ENCODE measurements at regions not wholly inside any gene's neighbourhood (a gene's known extent, or its start where the extent isn't known, plus 50 kb on each side); places are given as distances from the start of the nearest gene placed in this dataset.

DNA sequence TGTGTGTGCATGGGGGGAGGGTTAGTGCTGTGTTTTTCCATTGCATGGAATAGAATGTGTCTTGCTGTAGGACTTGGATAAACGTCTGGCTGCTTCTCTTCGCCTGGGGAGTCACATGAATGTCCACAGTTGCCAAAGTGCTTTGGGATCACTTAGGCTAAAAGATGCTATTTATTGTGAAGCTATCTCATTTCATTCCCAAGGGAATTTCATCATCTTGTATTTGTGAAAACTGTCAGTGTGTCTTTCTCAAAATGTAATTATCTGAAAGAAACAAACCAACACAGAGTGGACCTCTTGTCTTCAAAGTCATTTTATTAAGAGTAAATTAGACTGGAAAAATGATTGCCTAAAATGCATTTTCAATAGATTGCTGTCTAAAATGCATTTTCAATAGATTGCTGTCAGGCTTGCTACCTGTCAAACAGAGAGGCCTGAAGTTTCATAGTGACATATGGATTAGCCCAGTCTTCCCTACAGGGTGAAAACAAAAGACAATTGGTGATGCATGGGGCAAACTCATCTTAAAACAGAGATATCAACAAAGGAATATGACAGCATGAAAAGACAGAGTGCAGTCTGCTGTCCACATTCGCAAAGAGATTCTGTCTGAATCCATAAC is 117.1 kb upstream of the GOLIM4 start:
- DNase-seq, result peak; percentile 22 to 41

- no peak for DNase-seq
These were observed 109.7 kb upstream of the GOLIM4 start for GRCh38 chr3:168205451-168205850.

DNA sequence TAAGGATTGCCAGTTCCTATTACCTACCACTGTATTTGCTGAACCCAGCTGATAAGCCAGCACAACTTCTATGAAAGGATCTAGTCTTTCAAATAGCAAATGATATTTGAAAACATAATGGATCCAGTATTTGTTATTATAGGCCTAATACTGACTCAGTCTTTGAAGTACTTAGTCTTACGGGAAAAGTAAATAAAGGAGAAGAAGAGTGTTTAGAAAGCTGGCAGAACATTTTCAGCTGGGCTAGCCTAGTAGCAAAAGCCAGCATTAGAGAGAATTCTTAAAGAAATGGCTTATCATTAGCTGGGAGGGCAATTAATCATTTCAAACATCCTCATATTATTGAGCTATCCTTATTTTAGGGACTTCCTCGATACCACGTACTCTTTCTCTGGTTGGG is 101.4 kb upstream of the GOLIM4 start:
- DNase-seq, result no peak

DNA sequence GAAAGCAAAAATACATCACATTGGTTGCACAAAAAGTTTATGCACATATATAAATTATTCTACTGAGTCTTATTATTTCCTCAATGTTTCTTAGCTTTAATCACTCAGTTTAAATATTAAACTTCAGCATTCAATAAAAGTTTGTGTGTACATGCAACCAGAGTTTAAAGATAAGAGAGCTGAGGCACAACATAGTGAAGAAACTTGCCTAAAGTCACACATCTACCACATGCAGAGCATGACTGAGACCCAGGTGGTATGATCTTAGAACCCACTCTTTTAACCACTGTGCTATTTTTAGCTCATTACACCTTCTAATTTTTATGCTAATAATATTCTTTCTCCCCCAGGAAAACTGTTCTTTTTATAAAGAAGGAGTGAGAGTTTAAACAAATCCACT is 96.1 kb upstream of the GOLIM4 start:
- no peak for DNase-seq

- no peak for DNase-seq
These were observed 91.5 kb upstream of the GOLIM4 start for GRCh38 chr3:168187233-168187632.

GRCh38 chr3:168186293-168186983 is 90.7 kb upstream of the GOLIM4 start:
- no peak for DNase-seq

DNA sequence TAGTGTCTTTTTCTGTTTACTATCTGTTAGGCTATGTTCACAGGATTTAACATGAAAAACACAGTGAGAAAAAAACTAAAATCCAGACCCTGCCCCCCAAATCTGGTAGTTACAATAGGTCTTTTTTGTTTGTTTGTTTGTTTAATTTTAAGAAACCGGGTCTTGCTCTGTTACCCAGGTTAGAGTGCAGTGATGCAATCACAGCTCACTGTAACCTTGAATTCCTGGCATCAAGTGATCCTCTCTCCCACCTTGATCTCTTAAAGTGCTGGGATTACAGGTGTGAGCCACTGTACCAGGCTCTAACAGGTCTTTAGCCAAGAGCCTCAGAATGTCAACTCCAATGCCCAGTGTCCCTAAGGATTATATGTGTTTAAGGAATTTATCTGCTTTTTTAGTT is 88.0 kb upstream of the GOLIM4 start:
- DNase-seq, result no peak

DNA sequence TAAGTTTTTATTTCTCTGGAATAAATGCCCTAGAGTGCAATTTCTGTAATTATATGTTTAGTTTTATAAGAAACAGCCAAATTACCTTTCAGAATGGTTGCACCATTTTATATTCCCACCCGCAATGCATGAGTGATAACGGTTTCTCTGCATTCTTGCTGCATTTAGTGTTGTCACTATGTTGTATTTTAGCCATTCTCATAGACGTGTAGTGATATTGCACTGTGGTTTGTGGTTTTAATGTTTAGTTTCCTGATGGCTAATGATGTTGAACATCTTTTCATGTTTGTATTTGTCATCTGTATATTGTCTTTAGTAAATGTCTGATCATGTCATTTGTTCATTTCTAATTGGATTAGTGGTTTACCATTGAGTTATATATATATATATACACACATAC is 73.0 kb upstream of the GOLIM4 start:
- no peak for DNase-seq

GRCh38 chr3:168165390-168166269 is 69.9 kb upstream of the GOLIM4 start:
- DNase-seq, result peak; percentile 52 to 80

DNA sequence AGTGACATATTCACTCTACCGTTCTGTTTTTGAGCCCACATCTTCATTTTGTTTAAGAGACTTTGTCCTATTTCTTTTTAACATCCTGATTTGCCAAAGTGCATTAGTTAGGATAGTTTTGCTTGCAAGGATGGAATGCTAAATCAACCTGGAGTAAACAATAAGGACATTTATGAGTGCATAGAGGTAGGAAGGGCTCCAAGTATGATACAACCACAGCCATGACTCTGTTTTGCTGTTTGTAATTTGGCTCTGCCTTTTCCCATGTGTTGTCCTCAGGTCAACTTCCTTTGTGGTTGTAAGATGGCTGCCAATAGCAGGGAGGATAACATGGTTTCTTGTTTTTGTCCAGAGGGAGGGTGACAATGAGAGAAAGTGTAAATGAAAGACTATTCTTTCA is 66.4 kb upstream of the GOLIM4 start:
- DNase-seq, result no peak

- DNase-seq, result no peak
These were observed 66.0 kb upstream of the GOLIM4 start for GRCh38 chr3:168161696-168162095.

DNA sequence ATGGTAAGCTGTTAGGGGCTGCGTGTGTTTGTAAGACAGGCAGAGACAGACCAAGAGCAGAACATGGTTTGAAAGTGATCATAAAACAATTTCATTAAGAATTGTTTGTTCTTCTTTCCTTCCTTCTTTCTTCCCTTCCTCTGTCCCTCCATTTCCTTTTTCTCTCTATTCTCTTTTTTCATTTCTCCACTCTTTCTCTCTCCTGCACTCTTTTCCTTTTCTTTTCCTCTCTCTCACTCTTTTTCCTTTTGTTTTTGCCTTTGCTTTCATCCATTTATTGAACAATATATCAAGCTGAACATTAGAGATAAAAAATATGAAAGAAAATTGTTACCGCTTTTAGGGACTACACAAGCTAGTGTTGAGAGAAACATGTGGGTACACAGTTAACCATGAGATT is 62.2 kb upstream of the GOLIM4 start:
- DNase-seq, result no peak

DNA sequence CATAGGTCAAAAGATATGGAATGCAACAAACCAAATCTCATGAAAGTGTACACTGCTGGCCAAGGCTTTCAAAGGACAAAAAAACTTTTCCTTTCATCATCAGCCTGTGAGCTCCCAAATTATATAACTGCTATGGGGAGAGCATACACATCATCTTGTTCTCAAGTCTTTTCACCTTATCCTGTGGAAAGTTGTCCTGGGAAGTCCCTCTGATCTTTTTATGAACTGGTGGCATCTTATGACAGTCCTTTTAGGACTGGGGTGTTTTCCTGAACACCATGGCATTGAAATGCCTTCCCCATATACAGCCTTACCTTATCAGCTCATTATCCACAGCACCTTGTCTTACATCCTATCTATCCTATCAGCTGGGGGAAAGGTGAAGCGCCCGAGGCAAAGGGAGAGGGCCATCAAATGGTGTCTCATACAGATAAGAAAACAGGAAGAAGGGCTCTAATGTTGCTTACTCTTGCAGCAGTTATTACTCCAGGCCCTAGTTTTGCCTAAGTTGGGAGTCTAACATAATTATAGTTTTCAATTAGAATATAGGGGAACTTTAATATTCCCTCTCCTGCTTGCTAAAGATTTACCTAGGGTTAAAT is 61.5 kb upstream of the GOLIM4 start:
- DNase-seq, result no peak

DNA sequence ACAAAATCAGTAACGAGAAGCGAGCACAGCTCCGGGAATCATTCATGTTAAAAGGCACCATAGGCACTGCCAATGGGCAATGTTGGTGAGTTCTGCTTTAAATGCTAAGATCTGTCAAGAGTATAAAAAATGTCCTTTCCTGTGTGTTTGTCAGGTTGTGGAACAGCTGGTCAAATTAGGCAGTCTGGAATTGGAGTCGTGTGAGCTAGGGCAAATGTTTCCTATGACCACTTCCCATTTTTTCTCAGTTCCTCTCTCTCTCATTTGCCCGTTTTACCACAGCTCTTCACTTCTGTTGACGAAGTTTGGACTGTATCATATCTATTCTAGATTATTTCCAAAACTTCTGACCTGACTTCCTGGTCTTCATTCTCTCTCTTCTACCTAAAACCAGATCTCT is 60.8 kb upstream of the GOLIM4 start:
- DNase-seq, result no peak

- DNase-seq, result no peak
These were observed 59.6 kb upstream of the GOLIM4 start for GRCh38 chr3:168155303-168155702.

DNA sequence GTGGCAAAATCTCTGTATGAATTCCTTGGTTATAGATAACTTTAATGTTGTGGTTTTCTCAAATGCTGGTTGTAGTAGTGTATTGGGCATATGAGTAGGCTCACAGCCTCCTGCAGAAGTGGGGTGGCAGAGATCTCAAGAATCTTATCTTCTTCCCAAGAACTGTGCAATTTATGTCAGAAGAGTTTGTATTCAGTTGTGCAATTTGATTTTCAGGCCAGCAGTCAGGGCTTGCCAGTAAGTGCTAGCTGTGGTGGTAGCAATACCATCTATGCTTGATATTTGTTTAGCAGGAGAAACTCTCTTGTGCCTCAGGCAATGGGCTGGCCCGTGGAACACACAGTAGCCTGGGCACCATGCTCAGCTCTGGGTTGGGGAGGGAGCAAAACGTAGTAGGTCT is 58.4 kb upstream of the GOLIM4 start:
- no peak for DNase-seq

DNA sequence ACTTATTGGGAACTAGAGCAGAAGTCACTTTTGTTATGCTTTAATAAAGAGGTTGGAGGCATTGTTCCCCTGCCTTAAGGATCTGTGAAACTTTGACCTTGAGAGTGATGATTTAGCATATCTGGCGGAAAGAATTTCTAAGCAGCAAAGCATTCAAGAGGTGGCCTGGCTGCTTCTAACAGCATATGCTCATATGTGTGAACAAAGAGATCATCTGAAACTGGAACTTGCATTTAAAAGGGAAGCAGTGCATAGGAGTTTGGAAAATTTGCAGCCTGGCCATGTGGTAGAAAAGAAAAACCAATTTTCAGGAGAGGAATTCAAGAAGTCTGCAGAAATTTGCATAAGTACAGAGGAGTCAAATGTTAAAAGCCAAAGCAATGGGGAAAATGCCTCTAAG is 56.4 kb upstream of the GOLIM4 start:
- no peak for DNase-seq
